Endodermal cell (in vitro differentiated cells): ENCODE measurements at regions not wholly inside any gene's neighbourhood (a gene's known extent, or its start where the extent isn't known, plus 50 kb on each side); places are given as distances from the start of the nearest gene placed in this dataset.

Experiments
- DNase-seq: peaks from one replicate; pipeline ENCODE4 v3.0.0-alpha.2; 2017
- H3K27ac ChIP-seq: 2 replicates; pipeline ENCODE4 v1.5.1; 2013; ENCODE audit warnings: mild to moderate bottlenecking, low read depth, low read length, moderate library complexity
- H3K27me3 ChIP-seq: 2 replicates; pipeline ENCODE4 v1.6.1; 2013; ENCODE audit warnings: mild to moderate bottlenecking, low read length, moderate library complexity; ENCODE audit not compliant: insufficient read depth, control insufficient read depth, poor library complexity, severe bottlenecking
- H3K36me3 ChIP-seq: 2 replicates; pipeline ENCODE4 v1.7.0; 2013; ENCODE audit warnings: mild to moderate bottlenecking, low read length, moderate library complexity; ENCODE audit not compliant: control insufficient read depth, insufficient read depth
- H3K4me1 ChIP-seq: one replicate; pipeline ENCODE4 v1.7.0; 2013; ENCODE audit warnings: low read length; ENCODE audit not compliant: control insufficient read depth, insufficient read depth
- H3K4me3 ChIP-seq: 2 replicates; pipeline ENCODE4 v1.5.1; 2013; ENCODE audit warnings: mild to moderate bottlenecking, low read length, moderate library complexity
- H3K9ac ChIP-seq: 2 replicates; pipeline ENCODE4 v1.6.1; 2013; ENCODE audit warnings: mild to moderate bottlenecking, low read length, moderate library complexity; ENCODE audit not compliant: poor library complexity, severe bottlenecking; ENCODE audit errors: extremely low read depth
- H3K9me3 ChIP-seq: 2 replicates; pipeline ENCODE4 v1.6.1; 2013; ENCODE audit warnings: mild to moderate bottlenecking, low read length, moderate library complexity; ENCODE audit not compliant: control insufficient read depth
- H3K27ac Mint-ChIP-seq: 2 replicates; pipeline ENCODE4 v1.8.0; 2020; ENCODE audit warnings: mixed read lengths
- H3K27me3 Mint-ChIP-seq: 2 replicates; pipeline ENCODE4 v1.8.0; 2021; ENCODE audit warnings: mild to moderate bottlenecking, mixed read lengths; ENCODE audit not compliant: insufficient read depth
- H3K36me3 Mint-ChIP-seq: 2 replicates; pipeline ENCODE4 v1.8.0; 2020; ENCODE audit warnings: low read depth, mixed read lengths
- H3K4me1 Mint-ChIP-seq: 2 replicates; pipeline ENCODE4 v1.8.0; 2020; ENCODE audit warnings: mixed read lengths
- H3K4me3 Mint-ChIP-seq: 2 replicates; pipeline ENCODE4 v1.8.0; 2020; ENCODE audit warnings: mild to moderate bottlenecking, moderate library complexity, mixed read lengths
- H3K9me3 Mint-ChIP-seq: 2 replicates; pipeline ENCODE4 v1.8.0; 2020; ENCODE audit warnings: mild to moderate bottlenecking, mixed read lengths
- CTCF ChIP-seq: fragments of 200-600 bp; sonication (generic); conservative IDR thresholded peaks from 2 replicates; pipeline ENCODE4 v1.5.0; 2021; ENCODE audit warnings: antibody characterized with exemption, mild to moderate bottlenecking
- WGBS, 2 experiments: methylation state at CpG; one replicate each; pipeline versions ENCODE4 v1.1.5 to v1.1.7; 2013; ENCODE audit warnings: missing lambda C conversion rate in 2 of 2, mixed read lengths in 1 of 2; ENCODE audit not compliant: insufficient coverage in 1 of 2, insufficient read length in 1 of 2; 5-methylcytosine and 5-hydroxymethylcytosine counted together

GRCh38 chr2:123061534-123061933 is 963.6 kb upstream of the CNTNAP5 start:
- no peaks in the 10 kb centered on the region for H3K27me3 Mint-ChIP-seq
- H3K27ac Mint-ChIP-seq = no peak overlapping the region
- no peak overlapping the region for H3K27ac ChIP-seq
- H3K4me3 ChIP-seq = no peak overlapping the region
- H3K36me3 Mint-ChIP-seq = no peaks in the 10 kb centered on the region
- H3K9ac ChIP-seq = no peak overlapping the region
- no peaks in the 10 kb centered on the region for H3K27me3 ChIP-seq
- no peaks in the 10 kb centered on the region for H3K9me3 Mint-ChIP-seq
- H3K4me3 Mint-ChIP-seq = no peak overlapping the region
- H3K9me3 ChIP-seq = no peaks in the 10 kb centered on the region
- DNase-seq = peak; percentile 47
- WGBS, 2 experiments = 29 to 63% methylated on average over 1 to 2 of the region's 2 CpGs
- peaks cover 2% of the 10 kb centered on the region for H3K4me1 Mint-ChIP-seq
- no peaks in the 10 kb centered on the region for H3K4me1 ChIP-seq
- TF ChIP-seq CTCF = no peak
- no peaks in the 10 kb centered on the region for H3K36me3 ChIP-seq

DNA sequence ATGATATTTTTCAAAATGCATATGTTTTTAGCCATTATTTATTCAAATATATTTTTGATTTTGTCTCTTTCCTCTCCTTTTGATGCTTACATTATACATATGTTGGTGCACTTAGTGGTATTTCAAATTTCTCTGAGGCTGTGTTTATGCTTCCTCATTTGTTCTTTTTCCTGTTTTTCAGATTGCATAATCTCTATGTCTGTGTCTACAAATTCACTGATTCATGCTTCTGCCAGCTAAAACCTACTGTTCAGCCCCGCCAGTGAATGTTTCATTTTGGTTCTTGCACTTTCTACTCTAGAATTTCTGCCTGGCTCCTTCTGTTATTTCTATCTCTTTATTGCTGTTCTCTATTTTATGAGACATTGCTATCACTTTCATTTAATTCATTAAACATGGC is 951.7 kb upstream of the CNTNAP5 start:
- WGBS, 2 experiments = 47 to 50% methylated on average over 1 of the region's 1 CpG
- Mint-ChIP-seq H3K27ac (no peak overlapping the region), H3K9me3 (no peaks in the 10 kb centered on the region), H3K36me3 (no peaks in the 10 kb centered on the region), H3K4me1 (peaks cover 7% of the 10 kb centered on the region), H3K27me3 (no peaks in the 10 kb centered on the region), H3K4me3 (no peak overlapping the region)
- no peak for TF ChIP-seq CTCF
- no peaks in the 10 kb centered on the region for H3K27me3 ChIP-seq
- no peak overlapping the region for H3K27ac ChIP-seq
- no peak for DNase-seq
- H3K4me1 ChIP-seq = no peaks in the 10 kb centered on the region
- H3K9ac ChIP-seq = no peak overlapping the region
- H3K9me3 ChIP-seq = no peaks in the 10 kb centered on the region
- no peaks in the 10 kb centered on the region for H3K36me3 ChIP-seq
- no peak overlapping the region for H3K4me3 ChIP-seq

GRCh38 chr2:123073956-123074355 is 951.1 kb upstream of the CNTNAP5 start:
- H3K27ac ChIP-seq = no peak overlapping the region
- Mint-ChIP-seq H3K9me3 (no peaks in the 10 kb centered on the region), H3K27me3 (no peaks in the 10 kb centered on the region), H3K4me3 (no peak overlapping the region), H3K4me1 (peaks cover 7% of the 10 kb centered on the region), H3K36me3 (no peaks in the 10 kb centered on the region), H3K27ac (no peak overlapping the region)
- DNase-seq = no peak
- H3K9ac ChIP-seq = no peak overlapping the region
- no peaks in the 10 kb centered on the region for H3K27me3 ChIP-seq
- no peak overlapping the region for H3K4me3 ChIP-seq
- H3K36me3 ChIP-seq = no peaks in the 10 kb centered on the region
- no peak for TF ChIP-seq CTCF
- no peaks in the 10 kb centered on the region for H3K4me1 ChIP-seq
- H3K9me3 ChIP-seq = no peaks in the 10 kb centered on the region
